Stomach smooth muscle (tissue), 2 donors: ENCODE measurements at regions not wholly inside any gene's neighbourhood (a gene's known extent, or its start where the extent isn't known, plus 50 kb on each side); places are given as distances from the start of the nearest gene placed in this dataset.

Source experiments
- H3K27ac ChIP-seq: one replicate; pipeline ENCODE4 v1.7.0; 2013; ENCODE audit warnings: mild to moderate bottlenecking, low read length, inconsistent platforms
- H3K27me3 ChIP-seq, 2 donors: one replicate each; pipeline ENCODE4 v1.7.0; 2013; ENCODE audit warnings: low read length in 2 of 2; ENCODE audit not compliant: insufficient read depth in 2 of 2, control insufficient read depth in 1 of 2
- H3K36me3 ChIP-seq, 2 donors: one replicate each; pipeline ENCODE4 v1.7.0; 2013; ENCODE audit warnings: low read length in 2 of 2; ENCODE audit not compliant: control insufficient read depth in 2 of 2, insufficient read depth in 2 of 2
- H3K4me1 ChIP-seq: one replicate; pipeline ENCODE4 v1.7.0; 2013; ENCODE audit warnings: low read length; ENCODE audit not compliant: control insufficient read depth, insufficient read depth
- H3K4me3 ChIP-seq, 2 donors: one replicate each; pipeline ENCODE4 v1.7.0; 2013; ENCODE audit warnings: low read length in 2 of 2
- H3K9ac ChIP-seq, 2 donors: one replicate each; pipeline ENCODE4 v1.7.0; 2013; ENCODE audit warnings: low read length in 2 of 2, mild to moderate bottlenecking in 1 of 2
- H3K9me3 ChIP-seq, 2 donors: one replicate each; pipeline ENCODE4 v1.7.0; 2013; ENCODE audit warnings: low read length in 2 of 2; ENCODE audit not compliant: control insufficient read depth in 2 of 2
- donor health status: healthy.
- donor health status: Pancreatic carcinoma.

GRCh38 chr14:97638864-97639263, 841.7 kb downstream of the VRK1 start:
- Histone ChIP-seq H3K36me3 (no peaks in the 10 kb centered on the region), H3K27ac (no peak overlapping the region), H3K4me1 (no peaks in the 10 kb centered on the region), H3K4me3 (no peak overlapping the region), H3K9me3 (no peaks in the 10 kb centered on the region), H3K27me3 (no peaks in the 10 kb centered on the region), H3K9ac (no peak overlapping the region)

- Histone ChIP-seq H3K36me3 (no peaks in the 10 kb centered on the region), H3K27ac (no peak overlapping the region), H3K4me1 (no peaks in the 10 kb centered on the region), H3K4me3 (no peak overlapping the region), H3K9ac (no peak overlapping the region), H3K27me3 (no peaks in the 10 kb centered on the region), H3K9me3 (no peaks in the 10 kb centered on the region)
Measured at GRCh38 chr14:97640031-97640430, 842.8 kb downstream of the VRK1 start.

- Histone ChIP-seq H3K36me3 (no peaks in the 10 kb centered on the region), H3K4me3 (no peak overlapping the region)
Measured at GRCh38 chr14:97641827-97642226, 844.6 kb downstream of the VRK1 start.

GRCh38 chr14:97642631-97643030, 845.4 kb downstream of the VRK1 start:
- H3K4me3 ChIP-seq = no peak overlapping the region
- no peaks in the 10 kb centered on the region for H3K27me3 ChIP-seq
- H3K27ac ChIP-seq = no peak overlapping the region
- no peaks in the 10 kb centered on the region for H3K9me3 ChIP-seq
- H3K9ac ChIP-seq = no peak overlapping the region
- no peaks in the 10 kb centered on the region for H3K36me3 ChIP-seq
- no peaks in the 10 kb centered on the region for H3K4me1 ChIP-seq

More at GRCh38 chr14:97641827-97642226, 844.6 kb downstream of the VRK1 start:
- Histone ChIP-seq H3K27me3 (no peaks in the 10 kb centered on the region), H3K9me3 (no peaks in the 10 kb centered on the region), H3K27ac (no peak overlapping the region), H3K4me1 (no peaks in the 10 kb centered on the region), H3K9ac (no peak overlapping the region)

- H3K27ac ChIP-seq = no peak overlapping the region
- H3K4me1 ChIP-seq = no peaks in the 10 kb centered on the region
- H3K9me3 ChIP-seq = no peaks in the 10 kb centered on the region
- H3K9ac ChIP-seq = no peak overlapping the region
- H3K36me3 ChIP-seq = no peaks in the 10 kb centered on the region
- H3K4me3 ChIP-seq = no peak overlapping the region
- no peaks in the 10 kb centered on the region for H3K27me3 ChIP-seq
Measured at GRCh38 chr14:97644365-97644764, 847.2 kb downstream of the VRK1 start.

- Histone ChIP-seq H3K27me3 (no peaks in the 10 kb centered on the region), H3K9me3 (no peaks in the 10 kb centered on the region), H3K4me1 (no peaks in the 10 kb centered on the region), H3K36me3 (no peaks in the 10 kb centered on the region), H3K9ac (no peak overlapping the region), H3K27ac (no peak overlapping the region), H3K4me3 (no peak overlapping the region)
Measured at GRCh38 chr14:97649752-97650151, 852.6 kb downstream of the VRK1 start.

GRCh38 chr14:97655169-97655948, 858.2 kb downstream of the VRK1 start:
- H3K4me1 ChIP-seq = no peaks in the 10 kb centered on the region
- H3K9ac ChIP-seq = no peak overlapping the region
- no peaks in the 10 kb centered on the region for H3K27me3 ChIP-seq
- no peak overlapping the region for H3K27ac ChIP-seq
- H3K36me3 ChIP-seq = no peaks in the 10 kb centered on the region
- H3K9me3 ChIP-seq = no peaks in the 10 kb centered on the region
- H3K4me3 ChIP-seq = no peak overlapping the region

GRCh38 chr14:97657609-97658008, 860.4 kb downstream of the VRK1 start:
- H3K9me3 ChIP-seq = no peaks in the 10 kb centered on the region
- no peak overlapping the region for H3K4me3 ChIP-seq
- H3K36me3 ChIP-seq = no peaks in the 10 kb centered on the region
- H3K4me1 ChIP-seq = no peaks in the 10 kb centered on the region
- H3K27ac ChIP-seq = no peak overlapping the region
- no peak overlapping the region for H3K9ac ChIP-seq
- no peaks in the 10 kb centered on the region for H3K27me3 ChIP-seq

- Histone ChIP-seq H3K9me3 (no peaks in the 10 kb centered on the region), H3K4me1 (no peaks in the 10 kb centered on the region), H3K9ac (no peak overlapping the region), H3K36me3 (no peaks in the 10 kb centered on the region), H3K27ac (no peak overlapping the region), H3K27me3 (peaks cover 0 to 2% of the 10 kb centered on the region in 2 donors), H3K4me3 (no peak overlapping the region)
Measured at GRCh38 chr14:97687944-97688630, 890.9 kb downstream of the VRK1 start.

- H3K4me1 ChIP-seq = no peaks in the 10 kb centered on the region
- H3K4me3 ChIP-seq = no peak overlapping the region
- H3K9me3 ChIP-seq = no peaks in the 10 kb centered on the region
- no peak overlapping the region for H3K9ac ChIP-seq
- no peaks in the 10 kb centered on the region for H3K36me3 ChIP-seq
- peaks cover 0 to 3% of the 10 kb centered on the region in 2 donors for H3K27me3 ChIP-seq
- no peak overlapping the region for H3K27ac ChIP-seq
Measured at GRCh38 chr14:97688631-97689336, 891.6 kb downstream of the VRK1 start.
